ENCODE measurements at regions not wholly inside any gene's neighbourhood (a gene's known extent, or its start where the extent isn't known, plus 50 kb on each side); places are given as distances from the start of the nearest gene placed in this dataset.
"Not testable (repeated sequence)": the region's sequence is repeated elsewhere in the genome, so short reads cannot be mapped to it uniquely, and the experiment has no call there.

DNA sequence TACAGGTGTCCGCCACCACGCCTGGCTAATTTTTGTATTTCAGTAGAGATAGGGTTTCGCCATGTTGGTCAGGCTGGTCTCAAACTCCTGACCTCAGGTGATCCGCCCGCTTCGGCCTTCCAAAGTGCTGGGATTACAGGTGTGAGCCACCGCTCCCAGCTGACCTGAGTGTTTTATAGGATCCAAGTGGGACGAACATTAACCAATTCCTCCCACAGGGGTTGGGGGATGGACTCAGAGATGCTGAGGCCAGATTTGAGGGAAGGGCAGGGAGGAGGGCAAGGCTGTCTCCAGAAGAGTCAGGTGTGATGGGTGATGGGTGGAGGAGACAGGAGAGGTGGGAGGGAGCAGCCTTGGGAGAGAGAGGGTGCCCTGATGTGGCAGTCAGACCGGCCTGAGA, 65.0 kb upstream of the SMAD6 start:
- WGBS (ENCODE audit: insufficient coverage, low lambda C conversion rate): no CpG with 5 or more reads among the region's 9 CpGs
- DNase-seq: not testable (repeated sequence)

GRCh38 chr15:66638377-66638776, 63.7 kb upstream of the SMAD6 start:
- H3K27ac ChIP-seq (ENCODE audit: low read length): no peak overlapping the region
- H3K27me3 ChIP-seq (ENCODE audit: control insufficient read depth, insufficient read depth, low read length): no peaks in the 10 kb centered on the region
- H3K4me1 ChIP-seq (ENCODE audit: control insufficient read depth, insufficient read depth, low read length): peaks cover 15% of the 10 kb centered on the region
- H3K4me3 ChIP-seq (ENCODE audit: low read length): no peak overlapping the region
- no peak for DNase-seq
- H3K9me3 ChIP-seq (ENCODE audit: control insufficient read depth, low read depth, low read length): no peaks in the 10 kb centered on the region
- 93% methylated on average over 3 of the region's 6 CpGs for WGBS (ENCODE audit: insufficient coverage, low lambda C conversion rate)
- no peaks in the 10 kb centered on the region for H3K36me3 ChIP-seq (ENCODE audit: control insufficient read depth, insufficient read depth, low read length)

More for the DNA sequence above, 65.0 kb upstream of the SMAD6 start:
- H3K36me3 ChIP-seq (ENCODE audit: control insufficient read depth, insufficient read depth, low read length); H3K4me1 ChIP-seq (ENCODE audit: control insufficient read depth, insufficient read depth, low read length); H3K4me3 ChIP-seq (ENCODE audit: low read length); H3K27me3 ChIP-seq (ENCODE audit: control insufficient read depth, insufficient read depth, low read length); H3K27ac ChIP-seq (ENCODE audit: low read length); H3K9me3 ChIP-seq (ENCODE audit: control insufficient read depth, low read depth, low read length): not testable (repeated sequence)

- H3K4me1 ChIP-seq (ENCODE audit: control insufficient read depth, insufficient read depth, low read length): peaks cover 28% of the 10 kb centered on the region
- H3K9me3 ChIP-seq (ENCODE audit: control insufficient read depth, low read depth, low read length): no peaks in the 10 kb centered on the region
- no peak overlapping the region for H3K4me3 ChIP-seq (ENCODE audit: low read length)
- H3K36me3 ChIP-seq (ENCODE audit: control insufficient read depth, insufficient read depth, low read length): no peaks in the 10 kb centered on the region
- no peaks in the 10 kb centered on the region for H3K27me3 ChIP-seq (ENCODE audit: control insufficient read depth, insufficient read depth, low read length)
- peak overlapping the region; percentile 76 for H3K27ac ChIP-seq (ENCODE audit: low read length)
- DNase-seq: peak; percentile 91 to 95
- WGBS (ENCODE audit: insufficient coverage, low lambda C conversion rate): no CpG with 5 or more reads among the region's 5 CpGs
Observed at GRCh38 chr15:66641485-66642315, 60.3 kb upstream of the SMAD6 start.

DNA sequence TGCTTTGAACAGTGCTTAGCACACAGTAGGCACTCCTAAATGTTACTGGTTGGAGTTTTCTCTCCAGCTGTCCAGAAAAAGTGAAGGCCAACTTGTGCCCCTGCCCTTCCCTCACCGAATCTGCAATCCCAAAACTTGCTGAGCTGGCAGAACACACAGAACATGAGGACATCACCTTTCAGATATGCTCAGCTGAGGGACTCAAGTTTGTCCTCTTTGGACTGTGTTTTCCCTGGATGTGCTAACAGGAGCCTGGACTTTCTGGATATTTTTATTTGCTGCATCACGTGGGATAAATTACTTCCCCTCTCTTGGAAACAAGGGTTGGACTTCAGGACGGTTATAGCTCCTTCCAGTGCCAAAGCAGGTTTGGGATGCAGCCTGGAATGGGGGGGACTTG, 59.5 kb upstream of the SMAD6 start:
- H3K27ac ChIP-seq (ENCODE audit: low read length): peak overlapping the region; percentile 76
- peak in 1 of 2 donors; percentile 57 for DNase-seq
- H3K9me3 ChIP-seq (ENCODE audit: control insufficient read depth, low read depth, low read length): no peaks in the 10 kb centered on the region

DNA sequence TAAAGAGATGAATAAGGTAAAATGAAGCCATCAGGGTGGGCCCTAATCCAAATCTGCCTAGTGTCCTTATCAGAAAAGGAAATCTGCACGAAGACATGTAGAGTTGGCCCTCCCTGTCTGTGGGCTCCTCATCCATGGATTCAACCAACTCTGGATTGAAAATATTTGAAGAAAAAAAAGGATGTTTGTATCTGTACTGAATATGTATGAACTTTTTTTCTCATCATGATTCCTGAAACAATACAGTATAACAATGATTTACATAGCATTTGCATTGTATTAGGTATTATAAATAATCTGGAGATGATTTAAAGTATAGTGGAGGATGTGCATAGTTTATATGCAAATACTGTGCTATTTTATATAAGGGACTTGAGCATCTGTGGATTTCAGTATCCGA, 59.0 kb upstream of the SMAD6 start:
- no CpG with 5 or more reads among the region's 2 CpGs for WGBS (ENCODE audit: insufficient coverage, low lambda C conversion rate)
- Histone ChIP-seq H3K27me3 (ENCODE audit: control insufficient read depth, insufficient read depth, low read length) (no peaks in the 10 kb centered on the region), H3K4me3 (ENCODE audit: low read length) (no peak overlapping the region), H3K27ac (ENCODE audit: low read length) (no peak overlapping the region), H3K9me3 (ENCODE audit: control insufficient read depth, low read depth, low read length) (no peaks in the 10 kb centered on the region), H3K4me1 (ENCODE audit: control insufficient read depth, insufficient read depth, low read length) (peaks cover 28% of the 10 kb centered on the region), H3K36me3 (ENCODE audit: control insufficient read depth, insufficient read depth, low read length) (no peaks in the 10 kb centered on the region)
- DNase-seq: no peak

More for the DNA sequence above, 59.5 kb upstream of the SMAD6 start:
- no peaks in the 10 kb centered on the region for H3K27me3 ChIP-seq (ENCODE audit: control insufficient read depth, insufficient read depth, low read length)
- no peaks in the 10 kb centered on the region for H3K36me3 ChIP-seq (ENCODE audit: control insufficient read depth, insufficient read depth, low read length)
- 80% methylated on average over 1 of the region's 3 CpGs for WGBS (ENCODE audit: insufficient coverage, low lambda C conversion rate)
- no peak overlapping the region for H3K4me3 ChIP-seq (ENCODE audit: low read length)
- peaks cover 28% of the 10 kb centered on the region for H3K4me1 ChIP-seq (ENCODE audit: control insufficient read depth, insufficient read depth, low read length)

DNA sequence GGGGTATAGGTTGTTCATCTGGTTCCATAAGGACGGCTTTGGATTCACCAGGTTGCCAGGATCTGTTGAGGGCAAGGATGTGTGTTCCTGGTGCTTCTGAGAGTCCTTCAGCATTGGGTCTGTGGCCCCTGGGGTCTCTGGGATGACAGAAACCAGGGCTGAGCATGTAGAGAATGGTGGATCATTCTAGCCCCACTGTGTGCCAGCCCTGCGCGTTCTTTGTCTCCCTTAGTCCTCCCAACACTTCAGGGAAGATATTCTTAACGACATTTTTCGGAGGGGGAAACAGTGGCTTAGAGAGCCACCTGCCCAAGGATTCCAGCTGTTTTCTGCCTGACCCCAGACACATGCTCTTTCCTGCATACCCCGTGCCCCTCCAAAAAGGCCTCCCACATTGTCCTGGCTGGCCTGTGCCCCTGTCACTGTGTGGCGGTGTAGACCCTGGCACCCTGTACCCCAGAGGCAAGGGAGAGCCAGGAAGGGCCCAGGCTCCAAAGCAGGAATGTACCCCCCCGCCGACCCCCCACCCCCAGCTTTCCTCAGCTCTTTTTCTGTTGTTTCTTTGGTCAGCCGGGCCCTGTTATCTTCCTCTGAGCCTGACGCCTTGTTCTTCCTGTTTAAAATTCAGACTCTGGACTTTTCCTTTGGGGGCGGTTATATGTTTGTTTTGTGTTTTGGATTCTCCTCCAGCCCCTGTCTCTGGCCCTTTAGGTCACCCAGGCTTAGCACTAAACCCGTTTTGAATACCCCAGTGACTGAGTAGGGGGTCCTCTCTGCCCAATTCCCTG, 57.8 kb upstream of the SMAD6 start:
- Histone ChIP-seq H3K36me3 (ENCODE audit: control insufficient read depth, insufficient read depth, low read length) (no peaks in the 10 kb centered on the region), H3K27me3 (ENCODE audit: control insufficient read depth, insufficient read depth, low read length) (no peaks in the 10 kb centered on the region), H3K27ac (ENCODE audit: low read length) (peak overlapping the region; percentile 23), H3K9me3 (ENCODE audit: control insufficient read depth, low read depth, low read length) (no peaks in the 10 kb centered on the region), H3K4me3 (ENCODE audit: low read length) (no peak overlapping the region), H3K4me1 (ENCODE audit: control insufficient read depth, insufficient read depth, low read length) (peaks cover 28% of the 10 kb centered on the region)
- WGBS (ENCODE audit: insufficient coverage, low lambda C conversion rate): no CpG with 5 or more reads among the region's 13 CpGs
- DNase-seq: peak in 1 of 2 donors; percentile 79

GRCh38 chr15:66644869-66645268, 57.2 kb upstream of the SMAD6 start:
- H3K9me3 ChIP-seq (ENCODE audit: control insufficient read depth, low read depth, low read length): no peaks in the 10 kb centered on the region
- WGBS (ENCODE audit: insufficient coverage, low lambda C conversion rate): no CpG with 5 or more reads among the region's 5 CpGs
- peak overlapping the region; percentile 20 for H3K27ac ChIP-seq (ENCODE audit: low read length)
- H3K4me1 ChIP-seq (ENCODE audit: control insufficient read depth, insufficient read depth, low read length): peaks cover 28% of the 10 kb centered on the region
- H3K4me3 ChIP-seq (ENCODE audit: low read length): no peak overlapping the region
- H3K36me3 ChIP-seq (ENCODE audit: control insufficient read depth, insufficient read depth, low read length): no peaks in the 10 kb centered on the region
- no peaks in the 10 kb centered on the region for H3K27me3 ChIP-seq (ENCODE audit: control insufficient read depth, insufficient read depth, low read length)
- DNase-seq: no peak

DNA sequence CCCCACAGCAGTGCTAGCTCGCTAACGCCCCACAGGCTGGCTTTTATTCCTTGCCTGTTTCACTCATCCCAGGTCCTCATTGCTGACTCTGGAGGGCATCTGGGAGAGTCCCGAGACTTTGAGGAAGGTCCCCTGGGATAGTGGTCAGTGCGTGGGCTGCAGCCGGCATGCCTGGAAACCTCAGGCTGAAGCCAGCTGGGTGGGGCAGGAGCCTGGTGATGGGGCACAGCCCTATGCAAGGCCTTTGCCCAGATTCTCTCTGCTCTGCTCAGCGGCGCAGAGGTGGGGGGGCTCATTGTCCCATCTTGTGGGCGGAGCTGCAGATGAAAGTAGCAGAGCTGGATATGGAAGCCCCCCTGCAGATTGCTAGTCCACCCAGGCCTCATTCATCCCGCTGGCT, 55.7 kb upstream of the SMAD6 start:
- no peaks in the 10 kb centered on the region for H3K9me3 ChIP-seq (ENCODE audit: control insufficient read depth, low read depth, low read length)
- H3K4me3 ChIP-seq (ENCODE audit: low read length): no peak overlapping the region
- WGBS (ENCODE audit: insufficient coverage, low lambda C conversion rate): no CpG with 5 or more reads among the region's 9 CpGs
- H3K36me3 ChIP-seq (ENCODE audit: control insufficient read depth, insufficient read depth, low read length): no peaks in the 10 kb centered on the region
- no peaks in the 10 kb centered on the region for H3K27me3 ChIP-seq (ENCODE audit: control insufficient read depth, insufficient read depth, low read length)
- H3K4me1 ChIP-seq (ENCODE audit: control insufficient read depth, insufficient read depth, low read length): peaks cover 28% of the 10 kb centered on the region
- DNase-seq: no peak
- H3K27ac ChIP-seq (ENCODE audit: low read length): no peak overlapping the region

DNA sequence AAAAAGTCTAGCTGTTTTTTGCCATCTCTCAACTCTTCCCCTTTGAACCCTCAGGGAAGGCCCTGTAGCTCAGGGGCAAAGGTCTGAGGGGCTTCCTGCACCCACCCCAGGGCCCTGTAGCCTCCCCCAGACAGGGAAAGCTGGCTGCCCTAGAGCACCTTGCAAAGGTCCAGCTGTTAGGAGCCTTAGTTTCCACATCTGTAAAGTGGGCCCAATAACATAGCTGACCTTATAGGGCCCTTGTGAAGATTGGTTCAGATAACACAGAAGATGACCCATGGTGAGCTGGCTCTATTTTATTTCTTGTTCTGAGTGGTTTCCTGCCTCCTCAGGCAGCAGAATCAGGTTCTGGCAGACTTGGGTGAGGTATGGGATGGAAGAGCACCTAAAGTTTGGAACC, 55.2 kb upstream of the SMAD6 start:
- H3K36me3 ChIP-seq (ENCODE audit: control insufficient read depth, insufficient read depth, low read length): no peaks in the 10 kb centered on the region
- H3K9me3 ChIP-seq (ENCODE audit: control insufficient read depth, low read depth, low read length): no peaks in the 10 kb centered on the region
- H3K4me1 ChIP-seq (ENCODE audit: control insufficient read depth, insufficient read depth, low read length): peaks cover 23% of the 10 kb centered on the region
- no peak overlapping the region for H3K27ac ChIP-seq (ENCODE audit: low read length)
- H3K4me3 ChIP-seq (ENCODE audit: low read length): no peak overlapping the region
- H3K27me3 ChIP-seq (ENCODE audit: control insufficient read depth, insufficient read depth, low read length): no peaks in the 10 kb centered on the region
- no peak for DNase-seq

GRCh38 chr15:66647358-66647757, 54.7 kb upstream of the SMAD6 start:
- Histone ChIP-seq H3K27ac (ENCODE audit: low read length) (no peak overlapping the region), H3K4me1 (ENCODE audit: control insufficient read depth, insufficient read depth, low read length) (peaks cover 18% of the 10 kb centered on the region), H3K4me3 (ENCODE audit: low read length) (no peak overlapping the region), H3K36me3 (ENCODE audit: control insufficient read depth, insufficient read depth, low read length) (no peaks in the 10 kb centered on the region), H3K9me3 (ENCODE audit: control insufficient read depth, low read depth, low read length) (no peaks in the 10 kb centered on the region), H3K27me3 (ENCODE audit: control insufficient read depth, insufficient read depth, low read length) (no peaks in the 10 kb centered on the region)
- WGBS (ENCODE audit: insufficient coverage, low lambda C conversion rate): no CpG with 5 or more reads among the region's 16 CpGs
- no peak for DNase-seq

Measured in large intestine (tissue), 3 donors.